AG09319 (cell line): ENCODE measurements at regions not wholly inside any gene's neighbourhood (a gene's known extent, or its start where the extent isn't known, plus 50 kb on each side); places are given as distances from the start of the nearest gene placed in this dataset.
A peak's percentile ranks its signal among the peaks of the same experiment; 100 is the strongest.

Experiments used
- DNase-seq: peaks from one replicate; pipeline ENCODE4 v3.0.0-alpha.2; 2010; ENCODE audit warnings: low read depth; ENCODE audit errors: extremely low read depth
- TF ChIP-seq, protein P1 (sequence below): IDR thresholded peaks from 2 replicates; pipeline ENCODE4 v1.5.1; 2011; ENCODE audit warnings: low read depth, mild to moderate bottlenecking, inconsistent platforms, low read length, moderate library complexity

DNA sequence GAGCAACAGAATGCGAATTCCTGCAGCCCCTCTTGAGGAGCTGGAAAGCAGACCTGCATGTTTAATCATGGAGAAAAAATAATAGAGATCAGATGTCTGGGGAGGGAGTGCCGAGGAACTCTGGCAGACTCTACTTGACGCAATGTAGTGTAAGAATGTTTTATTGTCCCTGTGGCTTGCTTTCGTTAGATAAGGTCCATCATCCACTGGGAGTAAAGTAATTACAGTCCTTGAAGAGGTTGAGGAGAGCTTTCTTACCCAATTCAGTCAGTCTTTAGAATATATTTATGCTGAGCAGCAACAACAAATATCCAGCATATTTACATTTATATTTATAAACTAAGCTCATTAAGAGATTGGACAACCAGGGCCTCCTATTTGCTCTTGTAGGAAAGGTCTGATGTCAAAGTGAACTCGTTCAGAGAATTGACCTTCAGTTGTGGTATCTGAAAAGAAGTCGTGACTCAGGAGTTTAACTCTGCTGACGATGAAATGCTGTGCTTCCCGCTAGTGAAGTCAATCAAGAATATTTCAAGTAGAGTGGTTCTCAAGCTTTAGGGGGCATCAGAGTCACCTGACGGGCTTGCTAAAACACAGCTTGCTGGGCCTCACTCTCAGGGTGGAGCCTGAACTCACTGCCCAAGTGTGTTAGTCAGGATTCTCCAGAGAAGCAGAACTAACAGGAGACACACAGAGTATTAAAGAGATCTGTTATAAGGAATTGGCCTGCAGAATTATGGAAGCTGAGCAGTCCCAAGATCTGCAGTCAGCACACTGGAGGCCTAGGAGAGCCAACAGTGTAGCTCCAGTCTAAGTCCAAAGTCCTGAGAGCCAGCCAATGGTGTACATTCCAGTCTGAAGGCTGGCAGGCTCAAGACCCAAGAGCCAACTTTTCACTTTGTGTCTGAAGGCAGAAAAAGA lies 139.3 kb upstream of the LMNTD1 start:
- peak; percentile 85 for DNase-seq
- TF ChIP-seq, protein P1, sequence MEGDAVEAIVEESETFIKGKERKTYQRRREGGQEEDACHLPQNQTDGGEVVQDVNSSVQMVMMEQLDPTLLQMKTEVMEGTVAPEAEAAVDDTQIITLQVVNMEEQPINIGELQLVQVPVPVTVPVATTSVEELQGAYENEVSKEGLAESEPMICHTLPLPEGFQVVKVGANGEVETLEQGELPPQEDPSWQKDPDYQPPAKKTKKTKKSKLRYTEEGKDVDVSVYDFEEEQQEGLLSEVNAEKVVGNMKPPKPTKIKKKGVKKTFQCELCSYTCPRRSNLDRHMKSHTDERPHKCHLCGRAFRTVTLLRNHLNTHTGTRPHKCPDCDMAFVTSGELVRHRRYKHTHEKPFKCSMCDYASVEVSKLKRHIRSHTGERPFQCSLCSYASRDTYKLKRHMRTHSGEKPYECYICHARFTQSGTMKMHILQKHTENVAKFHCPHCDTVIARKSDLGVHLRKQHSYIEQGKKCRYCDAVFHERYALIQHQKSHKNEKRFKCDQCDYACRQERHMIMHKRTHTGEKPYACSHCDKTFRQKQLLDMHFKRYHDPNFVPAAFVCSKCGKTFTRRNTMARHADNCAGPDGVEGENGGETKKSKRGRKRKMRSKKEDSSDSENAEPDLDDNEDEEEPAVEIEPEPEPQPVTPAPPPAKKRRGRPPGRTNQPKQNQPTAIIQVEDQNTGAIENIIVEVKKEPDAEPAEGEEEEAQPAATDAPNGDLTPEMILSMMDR = no peak

DNA sequence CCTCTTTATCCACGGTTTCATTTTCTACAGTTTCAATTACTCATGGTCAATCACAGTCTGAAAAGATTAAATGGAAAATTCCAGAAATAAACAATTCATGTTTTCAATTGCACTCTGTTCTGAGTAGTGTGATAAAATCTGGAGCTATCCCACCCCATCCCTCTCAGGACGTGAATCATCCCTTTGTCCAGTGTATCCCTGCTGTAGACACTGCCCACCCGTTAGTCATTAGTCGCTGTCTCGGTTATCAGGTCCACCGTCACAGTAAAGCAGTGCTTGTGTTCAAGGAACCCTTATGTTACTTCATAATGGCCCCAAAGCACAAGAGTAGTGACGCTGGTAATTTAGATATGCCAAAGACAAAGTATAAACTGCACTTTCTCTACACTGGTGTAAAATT lies 141.0 kb upstream of the LMNTD1 start:
- peak; percentile 66 for DNase-seq
- TF ChIP-seq, protein P1 = no peak

DNA sequence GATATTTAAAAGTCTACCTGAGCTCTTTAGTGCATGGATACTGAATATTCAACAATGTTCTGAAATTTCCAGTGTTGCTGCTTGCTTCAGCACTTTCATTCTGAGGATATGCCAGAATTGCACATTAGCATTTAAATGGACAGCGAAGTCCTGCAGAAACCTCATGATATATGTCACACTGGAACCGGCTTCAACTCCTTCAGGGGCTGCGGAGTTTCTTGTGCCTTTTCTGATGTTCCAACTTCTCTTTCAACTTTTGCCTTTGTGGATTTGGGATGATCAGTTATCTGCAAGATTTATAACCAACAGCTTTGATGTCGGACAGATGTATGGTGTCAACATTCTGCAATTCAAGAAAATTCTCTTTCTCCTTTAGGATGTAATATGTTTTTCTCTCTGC lies 142.5 kb upstream of the LMNTD1 start:
- DNase-seq = no peak
- TF ChIP-seq, protein P1 = no peak

DNA sequence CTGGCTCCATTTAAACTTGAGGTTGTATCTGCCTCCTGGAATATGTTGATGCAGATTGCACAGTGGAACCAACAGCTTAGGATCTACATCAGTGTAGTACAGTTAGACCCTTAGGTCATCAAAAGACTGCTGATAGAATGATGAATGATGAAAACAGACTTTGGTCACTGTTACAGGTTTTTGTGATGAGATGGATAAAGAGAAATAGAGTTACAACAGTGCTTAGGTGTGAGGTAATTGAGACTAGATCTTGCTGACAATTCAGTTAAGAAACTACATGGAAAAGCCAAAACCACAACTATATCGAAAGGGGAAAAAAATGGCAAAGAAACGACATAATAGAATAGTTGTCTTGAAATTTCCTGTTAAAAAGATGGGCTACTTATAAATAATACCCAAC lies 145.7 kb upstream of the LMNTD1 start:
- no peak for DNase-seq
- TF ChIP-seq, protein P1 = no peak

DNA sequence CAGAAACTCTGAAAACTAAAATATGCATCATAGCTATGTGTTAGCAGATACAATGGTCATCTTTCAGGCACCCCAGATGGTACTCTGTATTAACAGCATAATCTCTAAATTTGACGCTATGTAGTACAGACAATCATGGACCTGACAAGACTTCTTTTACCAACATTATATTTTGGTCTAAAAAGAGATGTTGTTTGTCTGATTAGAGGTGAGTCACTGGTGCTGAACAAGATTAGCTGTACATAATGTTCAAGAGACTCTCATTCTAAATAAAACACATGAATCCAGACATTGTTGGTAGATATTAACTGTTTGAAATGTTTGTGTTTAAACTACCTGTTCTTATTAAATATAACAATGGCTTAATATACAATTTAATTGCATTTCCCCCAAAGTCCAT lies 146.4 kb upstream of the LMNTD1 start:
- TF ChIP-seq, protein P1 = no peak

DNA sequence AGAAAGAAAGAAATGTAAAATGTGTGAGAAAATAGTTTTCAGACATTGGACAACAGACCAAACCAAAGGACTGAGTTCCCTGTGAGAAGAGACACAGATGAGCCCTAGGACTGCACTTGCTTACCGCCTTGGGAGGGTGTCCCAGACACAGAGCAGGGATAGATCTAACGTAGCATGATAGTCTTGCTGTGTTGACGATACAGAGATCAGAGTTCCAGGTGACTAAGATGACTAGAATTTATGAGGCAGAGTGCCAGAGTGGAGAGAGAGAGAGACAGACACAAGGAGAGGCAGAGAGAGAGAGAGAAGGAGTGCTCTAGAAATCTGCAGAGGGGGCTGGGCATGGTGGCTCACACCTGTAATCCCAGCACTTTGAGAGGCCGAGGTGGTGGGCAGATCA lies 148.2 kb upstream of the LMNTD1 start:
- TF ChIP-seq, protein P1 = no peak
- no peak for DNase-seq

More for the DNA sequence above, 146.4 kb upstream of the LMNTD1 start:
- no peak for DNase-seq

DNA sequence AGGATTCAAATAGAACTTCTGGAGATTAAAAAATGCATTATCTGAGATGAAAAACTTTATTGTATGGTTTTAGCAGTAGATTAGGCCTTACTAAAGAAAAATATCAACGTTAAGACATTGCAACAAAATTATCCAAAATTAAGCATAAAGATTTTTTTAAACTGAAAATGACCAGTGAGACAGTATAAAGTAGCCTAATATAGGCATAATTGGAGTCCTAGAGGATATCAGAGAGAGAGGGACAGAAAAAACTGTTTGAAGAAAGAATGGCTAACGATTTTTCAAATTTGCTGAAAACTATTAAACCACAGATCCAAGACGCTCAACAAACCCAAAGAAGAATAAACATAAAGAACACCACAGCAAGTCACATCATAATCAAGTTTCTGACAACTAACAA lies 149.5 kb upstream of the LMNTD1 start:
- no peak for DNase-seq
- TF ChIP-seq, protein P1 = no peak
